Mesenchymal stem cell (in vitro differentiated cells and primary cell): ENCODE measurements at regions not wholly inside any gene's neighbourhood (a gene's known extent, or its start where the extent isn't known, plus 50 kb on each side); places are given as distances from the start of the nearest gene placed in this dataset.

Source experiments
- DNase-seq: peaks from one replicate; pipeline ENCODE4 v3.0.0-alpha.2; 2013
- H2AFZ ChIP-seq: one replicate; pipeline ENCODE4 v1.6.1; 2013; ENCODE audit warnings: low read depth, mild to moderate bottlenecking, control low read depth, inconsistent platforms, low read length, moderate library complexity
- H2AK5ac ChIP-seq: 2 replicates; pipeline ENCODE4 v1.6.1; 2013; ENCODE audit warnings: low read length, moderate library complexity, mild to moderate bottlenecking, inconsistent platforms; ENCODE audit not compliant: severe bottlenecking
- H2BK120ac ChIP-seq: one replicate; pipeline ENCODE4 v1.6.1; 2013; ENCODE audit warnings: low read depth, mild to moderate bottlenecking, inconsistent platforms, low read length, moderate library complexity
- H2BK12ac ChIP-seq, 2 experiments: one replicate each; pipeline ENCODE4 v1.6.1; 2013; ENCODE audit warnings: inconsistent platforms in 2 of 2, low read length in 2 of 2, mild to moderate bottlenecking in 2 of 2, moderate library complexity in 2 of 2, control low read depth in 1 of 2
- H2BK15ac ChIP-seq: one replicate; pipeline ENCODE4 v1.6.1; 2013; ENCODE audit warnings: mild to moderate bottlenecking, low read depth, inconsistent platforms; ENCODE audit not compliant: poor library complexity, severe bottlenecking
- H2BK5ac ChIP-seq: 2 replicates; pipeline ENCODE4 v1.6.1; 2013; ENCODE audit warnings: low read depth, mild to moderate bottlenecking, low read length, control low read depth, inconsistent platforms; ENCODE audit not compliant: poor library complexity, severe bottlenecking
- H3K14ac ChIP-seq, 2 experiments: one replicate each; pipeline ENCODE4 v1.6.1; 2013; ENCODE audit warnings: inconsistent platforms in 2 of 2, low read length in 2 of 2, control low read depth in 1 of 2, mild to moderate bottlenecking in 1 of 2, moderate library complexity in 1 of 2
- H3K18ac ChIP-seq, 2 experiments: one replicate each; pipeline ENCODE4 v1.6.1; 2013; ENCODE audit warnings: inconsistent platforms in 2 of 2, low read length in 2 of 2, control low read depth in 1 of 2, low read depth in 1 of 2, mild to moderate bottlenecking in 1 of 2
- H3K23ac ChIP-seq, 2 experiments: one replicate each; pipeline ENCODE4 v1.6.1; 2013; ENCODE audit warnings: inconsistent platforms in 2 of 2, low read length in 2 of 2, mild to moderate bottlenecking in 2 of 2, moderate library complexity in 2 of 2, control low read depth in 1 of 2
- H3K27ac ChIP-seq: 2 replicates; pipeline ENCODE4 v1.5.1; 2013; ENCODE audit warnings: mild to moderate bottlenecking, moderate library complexity, low read length, control low read depth, inconsistent platforms; ENCODE audit not compliant: poor library complexity, severe bottlenecking
- H3K27me3 ChIP-seq, 2 experiments: 2 replicates each; pipeline versions ENCODE4 v1.6.1 to v1.7.0; 2013; ENCODE audit warnings: low read length in 2 of 2, mild to moderate bottlenecking in 2 of 2, moderate library complexity in 2 of 2, control low read depth in 1 of 2, inconsistent platforms in 1 of 2; ENCODE audit not compliant: control insufficient read depth in 1 of 2, insufficient read depth in 1 of 2
- H3K36me3 ChIP-seq, 2 experiments: 2 replicates each; pipeline versions ENCODE4 v1.6.1 to v1.7.0; 2013; ENCODE audit warnings: low read length in 2 of 2, control low read depth in 1 of 2, inconsistent platforms in 1 of 2, low read depth in 1 of 2, mild to moderate bottlenecking in 1 of 2; ENCODE audit not compliant: insufficient read depth in 2 of 2, control insufficient read depth in 1 of 2
- H3K4ac ChIP-seq, 2 experiments: one replicate each; pipeline ENCODE4 v1.6.1; 2013; ENCODE audit warnings: inconsistent platforms in 2 of 2, low read length in 2 of 2, mild to moderate bottlenecking in 2 of 2, moderate library complexity in 2 of 2, control low read depth in 1 of 2, low read depth in 1 of 2
- H3K4me1 ChIP-seq: 2 replicates; pipeline ENCODE4 v1.6.1; 2013; ENCODE audit warnings: low read depth, low read length, control low read depth; ENCODE audit not compliant: control insufficient read depth, insufficient read depth
- H3K4me2 ChIP-seq: 2 replicates; pipeline ENCODE4 v1.6.1; 2013; ENCODE audit warnings: low read length, mild to moderate bottlenecking, inconsistent platforms; ENCODE audit not compliant: poor library complexity, severe bottlenecking
- H3K4me3 ChIP-seq, 2 experiments: 2 replicates each; pipeline versions ENCODE4 v1.5.1 to v1.7.0; 2013; ENCODE audit warnings: low read length in 2 of 2, mild to moderate bottlenecking in 2 of 2, control low read depth in 1 of 2, low read depth in 1 of 2; ENCODE audit not compliant: insufficient read depth in 1 of 2
- H3K79me1 ChIP-seq: replicated peaks from 2 replicates; pipeline ENCODE4 v1.6.1; 2013; ENCODE audit warnings: mild to moderate bottlenecking, control low read depth, low read length, inconsistent platforms; ENCODE audit not compliant: poor library complexity, severe bottlenecking
- H3K9ac ChIP-seq: 2 replicates; pipeline ENCODE4 v1.7.0; 2013; ENCODE audit warnings: mild to moderate bottlenecking, low read length, moderate library complexity
- H3K9me3 ChIP-seq: 2 replicates; pipeline ENCODE4 v1.7.0; 2013; ENCODE audit warnings: mild to moderate bottlenecking, low read length; ENCODE audit not compliant: control insufficient read depth
- H4K8ac ChIP-seq: one replicate; pipeline ENCODE4 v1.6.1; 2013; ENCODE audit warnings: inconsistent platforms, mild to moderate bottlenecking, low read length, moderate library complexity
- H4K91ac ChIP-seq: one replicate; pipeline ENCODE4 v1.6.1; 2013; ENCODE audit warnings: mild to moderate bottlenecking, low read length, inconsistent platforms
- WGBS: methylation state at CpG from one replicate; pipeline ENCODE4 v1.1.7; 2013; ENCODE audit warnings: mixed read lengths; 5-methylcytosine and 5-hydroxymethylcytosine counted together

DNA sequence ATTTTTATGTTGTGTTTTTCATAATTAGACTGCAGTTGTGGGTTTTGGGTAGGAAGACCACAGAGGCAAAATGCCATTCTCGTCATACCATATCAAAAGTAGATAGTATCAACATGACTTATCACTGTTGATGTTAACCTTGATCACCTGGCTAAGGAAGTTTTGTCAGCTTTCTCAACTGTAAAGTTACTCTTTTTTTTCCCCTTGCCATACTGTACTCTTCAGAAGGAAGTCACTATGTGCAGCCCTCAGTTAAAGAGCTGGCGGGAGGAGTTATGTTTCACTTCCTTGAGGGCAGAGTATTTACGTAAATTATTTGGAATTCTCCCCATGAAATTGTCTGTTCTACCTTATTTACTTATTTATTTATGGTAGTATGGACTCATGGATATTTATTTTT lies 78.7 kb downstream of the PRORP start:
- Histone ChIP-seq H3K4me3 (no peak overlapping the region), H2BK5ac (no peak overlapping the region), H4K8ac (no peak overlapping the region), H2BK120ac (no peak overlapping the region), H2BK12ac (no peak overlapping the region), H3K9ac (no peak overlapping the region), H2BK15ac (no peak overlapping the region), H3K4me2 (no peak overlapping the region), H3K79me1 (peaks cover 5% of the 10 kb centered on the region), H3K27ac (no peak overlapping the region), H3K18ac (no peak overlapping the region), H3K27me3 (no peaks in the 10 kb centered on the region), H3K36me3 (no peaks in the 10 kb centered on the region), H4K91ac (no peak overlapping the region), H3K9me3 (no peaks in the 10 kb centered on the region), H3K14ac (no peak overlapping the region), H2AK5ac (no peak overlapping the region), H3K4ac (no peak overlapping the region), H2AFZ (no peak overlapping the region), H3K23ac (no peak overlapping the region), H3K4me1 (no peaks in the 10 kb centered on the region)
- DNase-seq: no peak
- WGBS: 100% methylated on average over 1 of the region's 3 CpGs

DNA sequence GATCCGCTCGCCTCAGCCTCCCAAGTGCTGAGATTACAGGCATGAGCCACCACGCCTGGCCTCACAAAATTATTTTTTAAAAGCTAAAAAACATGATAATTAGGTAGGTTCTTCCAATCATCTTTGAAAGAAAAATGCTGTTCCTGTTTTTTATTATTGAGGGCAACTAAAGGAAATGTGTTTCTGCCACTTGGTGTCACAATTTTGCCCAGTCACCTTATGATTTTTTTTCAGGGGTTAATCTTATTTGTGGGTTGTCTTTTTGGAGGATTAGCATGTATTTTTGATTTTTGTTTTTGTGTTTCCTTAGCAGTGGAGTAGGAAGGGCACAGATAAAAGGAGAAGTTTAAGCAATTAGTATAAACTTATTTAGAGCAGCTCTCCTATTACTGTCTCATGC lies 79.8 kb downstream of the PRORP start:
- no peaks in the 10 kb centered on the region for H3K9me3 ChIP-seq
- H3K4me2 ChIP-seq: no peak overlapping the region
- H2BK15ac ChIP-seq: no peak overlapping the region
- no peak for DNase-seq
- H3K4me1 ChIP-seq: no peaks in the 10 kb centered on the region
- H3K18ac ChIP-seq: no peak overlapping the region
- peaks cover 5% of the 10 kb centered on the region for H3K79me1 ChIP-seq
- H3K9ac ChIP-seq: no peak overlapping the region
- no peak overlapping the region for H2BK120ac ChIP-seq
- H2BK5ac ChIP-seq: no peak overlapping the region
- H3K23ac ChIP-seq: no peak overlapping the region
- WGBS: no CpG with 5 or more reads among the region's 3 CpGs
- no peak overlapping the region for H4K8ac ChIP-seq
- H2BK12ac ChIP-seq: no peak overlapping the region
- H2AK5ac ChIP-seq: no peak overlapping the region
- no peak overlapping the region for H3K4me3 ChIP-seq
- H3K36me3 ChIP-seq: no peaks in the 10 kb centered on the region
- H3K4ac ChIP-seq: no peak overlapping the region
- H4K91ac ChIP-seq: no peak overlapping the region
- no peak overlapping the region for H2AFZ ChIP-seq
- H3K14ac ChIP-seq: no peak overlapping the region
- no peak overlapping the region for H3K27ac ChIP-seq
- H3K27me3 ChIP-seq: no peaks in the 10 kb centered on the region

DNA sequence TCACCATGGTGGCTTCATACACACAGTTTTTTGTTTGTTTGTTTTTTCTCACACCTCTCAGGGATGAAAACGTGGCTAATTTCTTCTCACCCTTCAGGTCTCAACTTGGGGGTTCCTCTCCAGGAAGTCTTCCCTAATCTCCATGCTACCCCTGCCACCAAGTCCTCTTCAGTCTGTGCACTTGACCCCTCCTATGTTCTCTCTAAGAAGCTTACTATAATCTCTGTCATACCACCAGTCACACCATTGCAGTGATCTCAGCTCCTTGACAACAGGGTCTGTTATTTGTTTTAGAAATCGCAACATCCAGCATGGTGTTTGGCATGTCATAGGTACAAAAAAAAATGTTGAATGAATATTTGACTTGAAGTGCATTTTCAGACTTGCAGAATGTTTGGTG lies 83.4 kb downstream of the PRORP start:
- Histone ChIP-seq H3K27me3 (no peaks in the 10 kb centered on the region), H2BK15ac (no peak overlapping the region), H2BK12ac (no peak overlapping the region), H2AK5ac (no peak overlapping the region), H3K4me3 (no peak overlapping the region), H3K9ac (no peak overlapping the region), H3K4me1 (no peaks in the 10 kb centered on the region), H3K36me3 (no peaks in the 10 kb centered on the region), H3K18ac (no peak overlapping the region), H3K9me3 (no peaks in the 10 kb centered on the region), H4K91ac (no peak overlapping the region), H3K79me1 (peaks cover 4% of the 10 kb centered on the region), H2BK120ac (no peak overlapping the region), H3K27ac (no peak overlapping the region), H4K8ac (no peak overlapping the region), H3K4ac (no peak overlapping the region), H3K14ac (no peak overlapping the region), H3K23ac (no peak overlapping the region), H2AFZ (no peak overlapping the region), H3K4me2 (no peak overlapping the region), H2BK5ac (no peak overlapping the region)
- 88% methylated on average over 2 of the region's 2 CpGs for WGBS
- DNase-seq: no peak

DNA sequence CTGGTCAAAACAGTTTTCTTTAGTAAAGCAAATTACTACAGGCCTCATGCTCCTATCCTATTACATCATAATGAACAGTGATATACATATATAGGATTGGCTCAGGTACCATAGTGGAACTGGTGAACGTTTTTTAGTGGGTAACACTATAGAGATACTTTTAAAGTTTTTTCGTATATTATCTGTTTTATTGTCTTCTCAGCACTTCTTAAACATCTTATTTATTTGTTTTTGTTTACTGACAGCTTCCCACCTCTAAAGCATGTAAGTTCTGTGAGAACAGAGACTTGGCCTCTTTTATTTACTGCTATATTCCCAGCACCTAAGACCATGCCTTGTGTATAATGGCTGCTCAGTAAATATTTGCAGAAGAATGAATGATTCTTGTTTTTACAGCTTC lies 81.1 kb upstream of the PSMA6 start:
- H3K4ac ChIP-seq: no peak overlapping the region
- no peak overlapping the region for H3K14ac ChIP-seq
- WGBS: no CpG with 5 or more reads among the region's 2 CpGs
- no peak overlapping the region for H4K91ac ChIP-seq
- peaks cover 4% of the 10 kb centered on the region for H3K4me1 ChIP-seq
- no peaks in the 10 kb centered on the region for H3K36me3 ChIP-seq
- no peak for DNase-seq
- H2BK15ac ChIP-seq: no peak overlapping the region
- H3K79me1 ChIP-seq: peaks cover 7% of the 10 kb centered on the region
- no peak overlapping the region for H4K8ac ChIP-seq
- no peak overlapping the region for H2BK120ac ChIP-seq
- no peak overlapping the region for H3K23ac ChIP-seq
- no peak overlapping the region for H3K18ac ChIP-seq
- no peak overlapping the region for H3K9ac ChIP-seq
- no peak overlapping the region for H3K4me3 ChIP-seq
- no peak overlapping the region for H2AFZ ChIP-seq
- H3K9me3 ChIP-seq: no peaks in the 10 kb centered on the region
- no peak overlapping the region for H2BK12ac ChIP-seq
- no peak overlapping the region for H3K4me2 ChIP-seq
- no peak overlapping the region for H3K27ac ChIP-seq
- H3K27me3 ChIP-seq: no peaks in the 10 kb centered on the region
- H2BK5ac ChIP-seq: no peak overlapping the region
- H2AK5ac ChIP-seq: no peak overlapping the region
